ENCODE measurements at regions not wholly inside any gene's neighbourhood (a gene's known extent, or its start where the extent isn't known, plus 50 kb on each side); places are given as distances from the start of the nearest gene placed in this dataset.

DNA sequence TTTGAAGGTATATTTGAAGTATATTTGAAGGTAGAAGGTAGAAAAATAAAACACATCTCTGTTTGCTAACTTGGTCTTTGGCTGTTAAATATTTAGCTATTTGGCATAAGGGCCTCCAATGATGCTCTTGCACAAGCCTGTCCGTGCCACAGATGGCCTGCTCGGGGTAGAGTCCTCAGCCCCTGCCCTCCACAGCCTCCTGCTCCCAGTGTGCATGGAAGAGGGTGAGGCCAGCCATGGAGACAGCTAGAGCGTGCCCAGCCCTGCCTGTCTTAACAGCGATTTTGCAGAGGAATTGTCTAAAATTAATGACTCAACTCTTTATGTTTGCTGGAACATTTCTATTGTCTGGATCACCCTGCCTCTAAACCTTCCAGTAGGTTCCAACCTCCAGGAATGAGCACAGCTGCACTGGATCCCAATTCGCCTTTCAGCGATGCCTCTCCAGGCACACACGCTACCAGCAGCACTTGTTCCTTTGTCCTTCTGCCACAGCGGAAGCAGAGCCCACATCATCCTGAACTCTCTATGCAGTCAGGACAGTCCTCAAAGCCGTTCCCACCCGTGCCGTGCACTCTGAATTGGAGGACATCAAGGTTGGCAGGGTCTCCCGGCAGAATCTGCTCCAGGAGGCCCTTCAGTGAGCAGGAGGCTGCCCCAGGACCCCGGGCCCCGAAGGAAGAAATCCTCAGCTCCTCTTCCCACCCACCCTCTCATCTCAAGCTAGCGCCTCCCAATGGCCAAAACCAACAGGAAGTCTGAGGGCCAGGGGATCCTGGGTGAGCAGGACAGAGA is 254.0 kb upstream of the IRX1 start:
- TF ChIP-seq, protein P1, sequence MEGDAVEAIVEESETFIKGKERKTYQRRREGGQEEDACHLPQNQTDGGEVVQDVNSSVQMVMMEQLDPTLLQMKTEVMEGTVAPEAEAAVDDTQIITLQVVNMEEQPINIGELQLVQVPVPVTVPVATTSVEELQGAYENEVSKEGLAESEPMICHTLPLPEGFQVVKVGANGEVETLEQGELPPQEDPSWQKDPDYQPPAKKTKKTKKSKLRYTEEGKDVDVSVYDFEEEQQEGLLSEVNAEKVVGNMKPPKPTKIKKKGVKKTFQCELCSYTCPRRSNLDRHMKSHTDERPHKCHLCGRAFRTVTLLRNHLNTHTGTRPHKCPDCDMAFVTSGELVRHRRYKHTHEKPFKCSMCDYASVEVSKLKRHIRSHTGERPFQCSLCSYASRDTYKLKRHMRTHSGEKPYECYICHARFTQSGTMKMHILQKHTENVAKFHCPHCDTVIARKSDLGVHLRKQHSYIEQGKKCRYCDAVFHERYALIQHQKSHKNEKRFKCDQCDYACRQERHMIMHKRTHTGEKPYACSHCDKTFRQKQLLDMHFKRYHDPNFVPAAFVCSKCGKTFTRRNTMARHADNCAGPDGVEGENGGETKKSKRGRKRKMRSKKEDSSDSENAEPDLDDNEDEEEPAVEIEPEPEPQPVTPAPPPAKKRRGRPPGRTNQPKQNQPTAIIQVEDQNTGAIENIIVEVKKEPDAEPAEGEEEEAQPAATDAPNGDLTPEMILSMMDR (IDR thresholded peaks at IDR 0.05; ENCODE audit: borderline replicate concordance, extremely low read depth, low read length, poor library complexity, severe bottlenecking), result peak; percentile 22
- TF ChIP-seq EZH2 (IDR thresholded peaks at IDR 0.05; ENCODE audit: borderline replicate concordance, low read depth, low read length, severe bottlenecking), result no peak

All from DND-41 (cell line).